IMR-90 (cell line): ENCODE measurements at regions not wholly inside any gene's neighbourhood (a gene's known extent, or its start where the extent isn't known, plus 50 kb on each side); places are given as distances from the start of the nearest gene placed in this dataset.
"Not testable (repeated sequence)": the region's sequence is repeated elsewhere in the genome, so short reads cannot be mapped to it uniquely, and the experiment has no call there.

Experiments used
- ATAC-seq: fragments of 200-7000 bp; cut with Tn5 transposase; 2 replicates; pipeline ENCODE4 v1.9.1; 2020; ENCODE audit warnings: low read depth, mild to moderate bottlenecking, moderate library complexity
- BruUV-seq: library from RNA; stranded (reverse); fragments of 400-500 nt; replicated peaks from 2 replicates; lab custom pipeline; 2021; lab: Mats Ljungman, UMichigan
- CTCF ChIA-PET: fragments of 300-600 bp; formaldehyde crosslinking; extraction: SDS; loops from one replicate; lab custom pipeline; 2021; ENCODE audit warnings: antibody characterized with exemption; lab: Yijun Ruan, JAX
- POLR2A ChIA-PET: fragments of 300-600 bp; sonication (Branson Sonifier 250); formaldehyde crosslinking; loops from one replicate; lab custom pipeline; 2022; ENCODE audit warnings: antibody characterized with exemption; ENCODE audit not compliant: unreplicated experiment; lab: Charles Lee
- DNase-seq: peaks from one replicate; pipeline ENCODE4 v3.0.0; 2013
- H2AFZ ChIP-seq: replicated peaks from 2 replicates; pipeline ENCODE3; 2013; ENCODE audit warnings: low read length, mild to moderate bottlenecking; ENCODE audit not compliant: poor library complexity
- H2AK5ac ChIP-seq: 2 replicates; pipeline ENCODE4 v1.6.1; 2013; ENCODE audit warnings: low read depth, low read length, inconsistent platforms
- H2AK9ac ChIP-seq: replicated peaks from 2 replicates; pipeline ENCODE3; 2013; ENCODE audit warnings: mild to moderate bottlenecking, low read depth, low read length, moderate library complexity; ENCODE audit not compliant: poor library complexity
- H2BK120ac ChIP-seq: 2 replicates; pipeline ENCODE4 v1.6.1; 2013; ENCODE audit warnings: low read depth, low read length, inconsistent platforms
- H2BK15ac ChIP-seq: 3 replicates; pipeline ENCODE4 v1.6.1; 2013; ENCODE audit warnings: low read depth, low read length, inconsistent platforms
- H2BK20ac ChIP-seq: 2 replicates; pipeline ENCODE4 v1.6.1; 2013; ENCODE audit warnings: low read depth, mild to moderate bottlenecking, inconsistent platforms, low read length, moderate library complexity
- H2BK5ac ChIP-seq: 2 replicates; pipeline ENCODE4 v1.6.1; 2013; ENCODE audit warnings: mild to moderate bottlenecking, low read depth, low read length, inconsistent platforms; ENCODE audit not compliant: poor library complexity, severe bottlenecking
- H3K14ac ChIP-seq: replicated peaks from 2 replicates; pipeline ENCODE4 v1.6.1; 2013; ENCODE audit warnings: low read depth, low read length, inconsistent platforms
- H3K18ac ChIP-seq: 2 replicates; pipeline ENCODE4 v1.6.1; 2013; ENCODE audit warnings: low read depth, low read length, control low read depth
- H3K23ac ChIP-seq: 2 replicates; pipeline ENCODE4 v1.6.1; 2013; ENCODE audit warnings: low read depth, low read length, inconsistent platforms
- H3K27ac ChIP-seq: 2 replicates; pipeline ENCODE4 v1.5.1; 2013; ENCODE audit warnings: mild to moderate bottlenecking, control low read depth, low read length; ENCODE audit not compliant: insufficient read depth
- H3K27me3 ChIP-seq: 2 replicates; pipeline ENCODE4 v1.6.1; 2013; ENCODE audit warnings: low read length; ENCODE audit not compliant: control insufficient read depth, insufficient read depth
- H3K36me3 ChIP-seq: 2 replicates; pipeline ENCODE4 v1.6.1; 2013; ENCODE audit warnings: low read length, mixed read lengths; ENCODE audit not compliant: control insufficient read depth, insufficient read depth
- H3K4ac ChIP-seq: 2 replicates; pipeline ENCODE4 v1.6.1; 2013; ENCODE audit warnings: low read depth, low read length, inconsistent platforms
- H3K4me1 ChIP-seq: 2 replicates; pipeline ENCODE4 v1.6.1; 2013; ENCODE audit warnings: low read length, mixed read lengths; ENCODE audit not compliant: control insufficient read depth, insufficient read depth
- H3K4me2 ChIP-seq: 2 replicates; pipeline ENCODE4 v1.6.1; 2013; ENCODE audit warnings: low read depth, mild to moderate bottlenecking, control low read depth, low read length, moderate library complexity
- H3K4me3 ChIP-seq: 2 replicates; pipeline ENCODE4 v1.5.1; 2013; ENCODE audit warnings: low read depth, mild to moderate bottlenecking, control low read depth, low read length, moderate library complexity; ENCODE audit not compliant: insufficient read depth
- H3K56ac ChIP-seq: 2 replicates; pipeline ENCODE4 v1.6.1; 2013; ENCODE audit warnings: low read length, inconsistent platforms; ENCODE audit not compliant: insufficient read depth; ENCODE audit errors: extremely low read depth
- H3K79me1 ChIP-seq, 2 experiments: 2 replicates each; pipeline ENCODE4 v1.6.1; 2013; ENCODE audit warnings: low read length in 2 of 2, inconsistent platforms in 1 of 2, low read depth in 1 of 2
- H3K9ac ChIP-seq: 2 replicates; pipeline ENCODE4 v1.6.1; 2013; ENCODE audit warnings: low read depth, low read length, control low read depth
- H3K9me1 ChIP-seq: 2 replicates; pipeline ENCODE4 v1.6.1; 2013; ENCODE audit warnings: low read length, inconsistent platforms; ENCODE audit not compliant: insufficient read depth
- H3K9me3 ChIP-seq: 2 replicates; pipeline ENCODE4 v1.6.1; 2013; ENCODE audit warnings: low read length; ENCODE audit not compliant: control insufficient read depth, insufficient read depth
- H4K20me1 ChIP-seq: 2 replicates; pipeline ENCODE4 v1.6.1; 2013; ENCODE audit warnings: low read length, inconsistent platforms; ENCODE audit not compliant: insufficient read depth
- H4K5ac ChIP-seq: 2 replicates; pipeline ENCODE4 v1.6.1; 2013; ENCODE audit warnings: mild to moderate bottlenecking, low read depth, low read length, control low read depth
- H4K8ac ChIP-seq, 2 experiments: 2 replicates each; pipeline ENCODE4 v1.6.1; 2013; ENCODE audit warnings: low read depth in 2 of 2, low read length in 2 of 2, control low read depth in 1 of 2, inconsistent platforms in 1 of 2
- H4K91ac ChIP-seq: 2 replicates; pipeline ENCODE4 v1.6.1; 2013; ENCODE audit warnings: low read depth, low read length, inconsistent platforms; ENCODE audit not compliant: insufficient read depth
- MAFK ChIP-seq: IDR thresholded peaks from 2 replicates; pipeline ENCODE4 v1.6.1; 2012; ENCODE audit warnings: low read depth, low read length, improper control_type of control experiment
- WGBS, 2 experiments: methylation state at CpG; one replicate each; pipeline versions ENCODE4 v1.1.5 to v1.1.7; 2013; ENCODE audit warnings: missing lambda C conversion rate in 2 of 2; ENCODE audit not compliant: insufficient read length in 1 of 2; ENCODE audit errors: extremely low coverage in 2 of 2; 5-methylcytosine and 5-hydroxymethylcytosine counted together
- dilution Hi-C: fragments of 300-500 bp; cut with HindIII; formaldehyde crosslinking; loops from one replicate; pipeline ENCODE4 v1.14.3; 2018; ENCODE audit warnings: low sequenced_read_pairs; ENCODE audit not compliant: unreplicated experiment
- in situ Hi-C: fragments of 300-500 bp; cut with MboI; formaldehyde crosslinking; loops from 3 replicates; pipeline ENCODE4 v1.14.3; 2019; ENCODE audit warnings: low sequenced_read_pairs, inconsistent platforms, mixed read lengths
- intact Hi-C: fragments of 100-400 bp; cut with micrococcal nuclease; formaldehyde crosslinking; loops from 2 replicates; pipeline ENCODE4 v1.10.0; 2022
- TF ChIP-seq, protein P1 (sequence below): fragments of 150-350 bp; IDR thresholded peaks from 2 replicates; pipeline ENCODE4 v1.6.1; 2016; ENCODE audit warnings: low read depth, mild to moderate bottlenecking, low read length, moderate library complexity, borderline replicate concordance

DNA sequence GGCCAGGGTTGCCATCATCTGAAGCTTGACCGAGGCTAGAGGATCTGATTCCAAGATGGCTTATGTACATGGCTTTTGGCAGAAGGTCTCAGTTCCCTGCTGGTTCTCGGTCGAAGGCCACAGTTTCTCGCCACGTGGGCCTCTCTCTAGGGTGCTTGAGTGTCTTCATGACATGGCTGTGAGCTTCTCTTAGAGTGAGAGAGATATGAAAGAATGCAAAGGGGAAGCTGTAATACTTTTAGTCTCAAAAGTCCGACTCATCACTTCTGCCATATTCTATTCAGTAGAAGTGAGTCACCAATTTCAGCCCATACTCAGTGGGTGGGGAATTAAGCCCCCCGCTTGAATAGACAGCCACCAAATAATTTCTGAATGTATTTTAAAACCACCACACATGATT lies 94.2 kb downstream of the UTRN start:
- Histone ChIP-seq H3K4ac (peak overlapping the region; percentile 54; the same call in 1 of the 2 replicates), H3K18ac (peak overlapping the region; percentile 67; the same call in 1 of the 2 replicates), H3K4me2 (no peak overlapping the region), H4K91ac (no peak overlapping the region), H3K9ac (no peak overlapping the region), H3K23ac (peak overlapping the region; percentile 22; the same call in 1 of the 2 replicates), H3K56ac (no peak overlapping the region), H2BK120ac (no peak overlapping the region), H2AFZ (no peak overlapping the region), H3K9me1 (peaks cover 9% of the 10 kb centered on the region; the same call in 1 of the 2 replicates), H3K4me1 (peaks cover 7% of the 10 kb centered on the region), H3K14ac (peak overlapping the region; percentile 43; the same call in 1 of the 2 replicates), H3K4me3 (no peak overlapping the region), H3K79me1 (peaks cover 32 to 55% of the 10 kb centered on the region in 2 experiments), H2AK9ac (no peak overlapping the region), H2BK20ac (no peak overlapping the region), H4K8ac (peak overlapping the region in 1 of 2 experiments; percentile 26; a peak in 1 of 4 replicates), H2BK15ac (no peak overlapping the region), H3K36me3 (no peaks in the 10 kb centered on the region), H3K9me3 (no peaks in the 10 kb centered on the region), H2BK5ac (peak overlapping the region; percentile 57), H3K27ac (peak overlapping the region; percentile 42; the same call in 1 of the 2 replicates), H3K27me3 (no peaks in the 10 kb centered on the region), H2AK5ac (peak overlapping the region; percentile 36; the same call in 1 of the 2 replicates), H4K5ac (peak overlapping the region; percentile 3; the same call in 1 of the 2 replicates), H4K20me1 (no peaks in the 10 kb centered on the region)
- in situ Hi-C loops: no loop called here
- POLR2A ChIA-PET: no interaction called here
- intact Hi-C loops: no loop called here
- DNase-seq (peak; percentile 71), ATAC-seq (peak; percentile 45)
- BruUV-seq: no TSS peak
- CTCF ChIA-PET: no interaction called here
- dilution Hi-C loops: no loop called here
- TF ChIP-seq MAFK: peak; percentile 94
- TF ChIP-seq, protein P1, sequence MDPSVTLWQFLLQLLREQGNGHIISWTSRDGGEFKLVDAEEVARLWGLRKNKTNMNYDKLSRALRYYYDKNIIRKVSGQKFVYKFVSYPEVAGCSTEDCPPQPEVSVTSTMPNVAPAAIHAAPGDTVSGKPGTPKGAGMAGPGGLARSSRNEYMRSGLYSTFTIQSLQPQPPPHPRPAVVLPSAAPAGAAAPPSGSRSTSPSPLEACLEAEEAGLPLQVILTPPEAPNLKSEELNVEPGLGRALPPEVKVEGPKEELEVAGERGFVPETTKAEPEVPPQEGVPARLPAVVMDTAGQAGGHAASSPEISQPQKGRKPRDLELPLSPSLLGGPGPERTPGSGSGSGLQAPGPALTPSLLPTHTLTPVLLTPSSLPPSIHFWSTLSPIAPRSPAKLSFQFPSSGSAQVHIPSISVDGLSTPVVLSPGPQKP: no peak
- 100% methylated on average over 1 of the region's 7 CpGs; no CpG with 5 or more reads in 1 of the 2 experiments for WGBS, 2 experiments

DNA sequence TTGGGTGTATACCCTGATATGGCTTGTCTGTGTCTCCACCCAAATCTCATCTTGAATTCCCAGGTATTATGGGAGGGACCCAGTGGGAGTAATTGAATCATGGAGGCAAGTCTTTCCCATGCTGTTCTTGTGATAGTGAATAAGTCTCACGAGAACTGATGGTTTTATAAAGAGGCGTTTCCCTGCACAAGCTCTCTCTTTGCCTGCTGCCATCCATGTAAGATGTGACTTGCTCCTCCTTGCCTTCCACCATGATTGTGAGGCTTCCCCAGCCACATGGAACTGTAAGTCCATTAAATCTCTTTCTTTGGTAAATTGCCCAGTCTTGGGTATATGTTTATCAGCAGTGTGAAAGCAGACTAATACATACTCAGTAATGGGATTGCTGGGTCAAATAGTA lies 96.4 kb downstream of the UTRN start:
- dilution Hi-C loops, H3K14ac ChIP-seq, H3K27ac ChIP-seq, H3K36me3 ChIP-seq, H2BK20ac ChIP-seq, H3K4me1 ChIP-seq, H3K9me1 ChIP-seq, POLR2A ChIA-PET, H3K4me2 ChIP-seq, H3K23ac ChIP-seq, H4K8ac ChIP-seq, H2BK120ac ChIP-seq, H4K5ac ChIP-seq, H2BK15ac ChIP-seq, ATAC-seq, H2AK9ac ChIP-seq, H3K9me3 ChIP-seq, H2AFZ ChIP-seq, in situ Hi-C loops, CTCF ChIA-PET, H2AK5ac ChIP-seq, H3K27me3 ChIP-seq, intact Hi-C loops, H3K4ac ChIP-seq, H4K20me1 ChIP-seq, H3K56ac ChIP-seq, H3K18ac ChIP-seq, BruUV-seq, H4K91ac ChIP-seq, H3K4me3 ChIP-seq, H3K9ac ChIP-seq, DNase-seq, H2BK5ac ChIP-seq: not testable (repeated sequence)
- WGBS, 2 experiments: no CpG with 5 or more reads among the region's 2 CpGs
- H3K79me1 ChIP-seq: peaks cover 37 to 61% of the 10 kb centered on the region in 2 experiments
